ENCODE measurements at regions not wholly inside any gene's neighbourhood (a gene's known extent, or its start where the extent isn't known, plus 50 kb on each side); places are given as distances from the start of the nearest gene placed in this dataset.

- Histone ChIP-seq H3K9me3 (replicated peaks; ENCODE audit: control insufficient read depth, insufficient read depth, low read length) (no peaks in the 10 kb centered on the region), H4K20me1 (replicated peaks; ENCODE audit: control insufficient read depth, extremely low read depth, insufficient read depth, low read length) (no peaks in the 10 kb centered on the region), H3K4me1 (ENCODE audit: control insufficient read depth, extremely low read depth, insufficient read depth, low read length) (no peaks in the 10 kb centered on the region), H2AFZ (ENCODE audit: low read depth, low read length) (no peak overlapping the region), H3K4me2 (ENCODE audit: insufficient read depth, low read length) (no peak overlapping the region), H3K27ac (ENCODE audit: insufficient read depth, low read depth, low read length) (no peak overlapping the region), H3K9ac (replicated peaks; ENCODE audit: extremely low read depth, insufficient read depth, low read length) (no peak overlapping the region), H3K27me3 (ENCODE audit: control insufficient read depth in 2 of 2, insufficient read depth in 2 of 2, low read length in 2 of 2) (peaks cover 27 to 31% of the 10 kb centered on the region in 2 experiments), H3K4me3 (replicated peaks in 1 of 3; ENCODE audit: insufficient read depth in 1 of 3, low read depth in 1 of 3, low read length in 3 of 3) (no peak overlapping the region), H3K9me1 (replicated peaks; ENCODE audit: control insufficient read depth, extremely low read depth, insufficient read depth, low read length) (no peaks in the 10 kb centered on the region), H3K36me3 (ENCODE audit: control insufficient read depth in 2 of 2, extremely low read depth in 1 of 2, insufficient read depth in 2 of 2, low read length in 2 of 2) (no peaks in the 10 kb centered on the region), H3K79me2 (ENCODE audit: control insufficient read depth, insufficient read depth, low read length) (no peaks in the 10 kb centered on the region)
- no peak for FAIRE-seq
- TF ChIP-seq JUN (IDR thresholded peaks at IDR 0.05; ENCODE audit: borderline replicate concordance, insufficient read depth, insufficient read length, low read depth) (no peak), MAX (IDR thresholded peaks at IDR 0.05; ENCODE audit: insufficient read depth, insufficient read length) (no peak), FOS (IDR thresholded peaks at IDR 0.05; ENCODE audit: borderline replicate concordance, insufficient read depth, low read length) (no peak), EZH2 (IDR thresholded peaks at IDR 0.05; ENCODE audit: borderline replicate concordance, low read depth, low read length, severe bottlenecking) (no peak), MYC (IDR thresholded peaks at IDR 0.05; ENCODE audit: low read depth, low read length) (no peak), GATA2 (IDR thresholded peaks at IDR 0.05; ENCODE audit: insufficient read depth, insufficient read length, low read depth, low read length) (no peak), POLR2AphosphoS5 (IDR thresholded peaks at IDR 0.05; ENCODE audit: insufficient read depth, low read depth, low read length) (no peak), POLR2A (IDR thresholded peaks at IDR 0.05; ENCODE audit: low read depth, low read length) (no peak), CTCF (IDR thresholded peaks at IDR 0.05; ENCODE audit: extremely low read depth in 1 of 2, insufficient read depth in 1 of 2, low read depth in 1 of 2, low read length in 2 of 2) (no peak)
- POLR2A ChIA-PET: interaction anchor here (0.6 kb wide), 1 partner anchor 286 kb away, joined by 7 read pairs; no protein-coding TSS in a partner anchor
- dilution Hi-C loops (cut with MboI; ENCODE audit: extremely low pct_ligation_motif_present, low sequenced_read_pairs) (no loop called here), intact Hi-C loops (cut with micrococcal nuclease) (no loop called here)
- DNase-seq (ENCODE audit: low read depth, low spot score): no peak
- no TSS peak for BruUV-seq (replicated peaks)
- CTCF ChIA-PET: interaction anchor here (1.2 to 1.3 kb wide), 2 partner anchors 8 to 9 kb away, joined by 3 to 4 read pairs; no protein-coding TSS in a partner anchor
Observed at GRCh38 chr1:212520299-212520698, 87.6 kb downstream of the NENF start.

Measured in endothelial cell of umbilical vein (primary cell).